NCI-H69 (cell line): ENCODE measurements at regions not wholly inside any gene's neighbourhood (a gene's known extent, or its start where the extent isn't known, plus 50 kb on each side); places are given as distances from the start of the nearest gene placed in this dataset.

Experiments used
- DNase-seq: peaks from one replicate; lab custom pipeline; 2025; lab: John Stamatoyannopoulos, UW

GRCh38 chrX:39331082-39331704 is 529.9 kb downstream of the MID1IP1 start:
- no peak for DNase-seq

- DNase-seq = no peak
Observed at GRCh38 chrX:39333451-39333850, 532.2 kb downstream of the MID1IP1 start.

GRCh38 chrX:39335513-39336235 is 534.4 kb downstream of the MID1IP1 start:
- peak; percentile 95 for DNase-seq

GRCh38 chrX:39336671-39337311 is 535.5 kb downstream of the MID1IP1 start:
- peak; percentile 85 for DNase-seq

GRCh38 chrX:39337451-39337850 is 536.2 kb downstream of the MID1IP1 start:
- peak; percentile 96 for DNase-seq

GRCh38 chrX:39338583-39338982 is 537.3 kb downstream of the MID1IP1 start:
- no peak for DNase-seq

- no peak for DNase-seq
Observed at GRCh38 chrX:39356119-39356807, 555.0 kb downstream of the MID1IP1 start.

GRCh38 chrX:39360101-39360500 is 558.8 kb downstream of the MID1IP1 start:
- no peak for DNase-seq

- DNase-seq = peak; percentile 44
Observed at GRCh38 chrX:39361736-39362135, 560.5 kb downstream of the MID1IP1 start.

- DNase-seq = no peak
Observed at GRCh38 chrX:39367416-39367815, 566.2 kb downstream of the MID1IP1 start.

- no peak for DNase-seq
Observed at GRCh38 chrX:39372115-39372514, 570.9 kb downstream of the MID1IP1 start.

GRCh38 chrX:39377157-39377556 is 575.9 kb downstream of the MID1IP1 start:
- peak; percentile 6 for DNase-seq

GRCh38 chrX:39377773-39378172 is 576.5 kb downstream of the MID1IP1 start:
- no peak for DNase-seq

- no peak for DNase-seq
Observed at GRCh38 chrX:39381422-39381821, 580.2 kb downstream of the MID1IP1 start.

- DNase-seq = peak; percentile 75
Observed at GRCh38 chrX:39384996-39385395, 583.7 kb downstream of the MID1IP1 start.

GRCh38 chrX:39388730-39389129 is 587.5 kb downstream of the MID1IP1 start:
- DNase-seq = peak; percentile 69

GRCh38 chrX:39396358-39396995 is 595.2 kb downstream of the MID1IP1 start:
- peak; percentile 79 for DNase-seq

- peak; percentile 94 for DNase-seq
Observed at GRCh38 chrX:39397561-39398199, 596.4 kb downstream of the MID1IP1 start.

GRCh38 chrX:39398215-39398962 is 597.1 kb downstream of the MID1IP1 start:
- peak; percentile 88 for DNase-seq

GRCh38 chrX:39398963-39399261 is 597.7 kb downstream of the MID1IP1 start:
- DNase-seq = no peak

- DNase-seq = no peak
Observed at GRCh38 chrX:39399387-39399786, 598.1 kb downstream of the MID1IP1 start.
